Astrocyte (in vitro differentiated cells and primary cell): ENCODE measurements at regions not wholly inside any gene's neighbourhood (a gene's known extent, or its start where the extent isn't known, plus 50 kb on each side); places are given as distances from the start of the nearest gene placed in this dataset.

Source experiments
- DNase-seq: peaks from one replicate; pipeline ENCODE4 v3.0.0-alpha.2; 2010; ENCODE audit warnings: low read depth
- FAIRE-seq: peaks from 2 replicates; lab custom pipeline; 2011; peaks lifted over from hg19 to GRCh38; lab: Jason Lieb, UNC
- H2AFZ ChIP-seq: 2 replicates; pipeline ENCODE4 v1.6.0; 2012; ENCODE audit warnings: low read depth, low read length, inconsistent platforms
- H3K27ac ChIP-seq: 2 replicates; pipeline ENCODE4 v1.5.1; 2011; ENCODE audit warnings: low read depth, low read length, inconsistent platforms
- H3K27me3 ChIP-seq: 2 replicates; pipeline ENCODE4 v1.6.0; 2011; ENCODE audit warnings: low read length, inconsistent platforms; ENCODE audit not compliant: insufficient read depth
- H3K36me3 ChIP-seq: 2 replicates; pipeline ENCODE4 v1.5.1; 2011; ENCODE audit warnings: low read length, inconsistent platforms; ENCODE audit not compliant: insufficient read depth
- H3K4me1 ChIP-seq: 2 replicates; pipeline ENCODE4 v1.5.1; 2011; ENCODE audit warnings: low read length, inconsistent platforms; ENCODE audit not compliant: insufficient read depth
- H3K4me2 ChIP-seq: 2 replicates; pipeline ENCODE4 v1.6.0; 2012; ENCODE audit warnings: low read length, inconsistent platforms
- H3K4me3 ChIP-seq: 2 replicates; pipeline ENCODE4 v1.5.1; 2011; ENCODE audit warnings: low read depth, mild to moderate bottlenecking, low read length, inconsistent platforms; ENCODE audit not compliant: insufficient read depth
- H3K79me2 ChIP-seq: 2 replicates; pipeline ENCODE4 v1.6.0; 2012; ENCODE audit warnings: mild to moderate bottlenecking, low read length, inconsistent platforms; ENCODE audit not compliant: insufficient read depth
- H3K9ac ChIP-seq: 2 replicates; pipeline ENCODE4 v1.6.0; 2012; ENCODE audit warnings: mild to moderate bottlenecking, low read length, inconsistent platforms
- H3K9me3 ChIP-seq: 2 replicates; pipeline ENCODE4 v1.5.1; 2012; ENCODE audit warnings: low read depth, mild to moderate bottlenecking, low read length, inconsistent platforms; ENCODE audit not compliant: insufficient read depth
- H4K20me1 ChIP-seq: 2 replicates; pipeline ENCODE4 v1.6.0; 2012; ENCODE audit warnings: low read length, inconsistent platforms; ENCODE audit not compliant: insufficient read depth
- H3K27ac Mint-ChIP-seq: one replicate; pipeline ENCODE4 v1.8.0; 2021; ENCODE audit warnings: mild to moderate bottlenecking, mixed read lengths; ENCODE audit not compliant: unreplicated experiment
- H3K27me3 Mint-ChIP-seq: one replicate; pipeline ENCODE4 v1.8.0; 2021; ENCODE audit warnings: low read depth, mixed read lengths; ENCODE audit not compliant: unreplicated experiment
- H3K36me3 Mint-ChIP-seq: one replicate; pipeline ENCODE4 v1.8.0; 2021; ENCODE audit warnings: low read depth, mixed read lengths; ENCODE audit not compliant: unreplicated experiment
- H3K4me1 Mint-ChIP-seq: one replicate; pipeline ENCODE4 v1.8.0; 2021; ENCODE audit warnings: low read depth, mixed read lengths; ENCODE audit not compliant: unreplicated experiment
- H3K4me3 Mint-ChIP-seq: one replicate; pipeline ENCODE4 v1.8.0; 2021; ENCODE audit warnings: mild to moderate bottlenecking, moderate library complexity, mixed read lengths; ENCODE audit not compliant: unreplicated experiment
- H3K9me3 Mint-ChIP-seq: one replicate; pipeline ENCODE4 v1.8.0; 2021; ENCODE audit warnings: mild to moderate bottlenecking, mixed read lengths; ENCODE audit not compliant: unreplicated experiment
- EZH2 ChIP-seq: IDR thresholded peaks from 2 replicates; pipeline ENCODE4 v1.6.1; 2012; ENCODE audit warnings: mild to moderate bottlenecking, low read length, inconsistent platforms; ENCODE audit not compliant: insufficient read depth
- TF ChIP-seq, protein P1 (sequence below): IDR thresholded peaks from 2 replicates; pipeline ENCODE4 v1.5.1; 2011; ENCODE audit warnings: low read depth, mild to moderate bottlenecking, inconsistent platforms, low read length, moderate library complexity; ENCODE audit not compliant: insufficient read depth

DNA sequence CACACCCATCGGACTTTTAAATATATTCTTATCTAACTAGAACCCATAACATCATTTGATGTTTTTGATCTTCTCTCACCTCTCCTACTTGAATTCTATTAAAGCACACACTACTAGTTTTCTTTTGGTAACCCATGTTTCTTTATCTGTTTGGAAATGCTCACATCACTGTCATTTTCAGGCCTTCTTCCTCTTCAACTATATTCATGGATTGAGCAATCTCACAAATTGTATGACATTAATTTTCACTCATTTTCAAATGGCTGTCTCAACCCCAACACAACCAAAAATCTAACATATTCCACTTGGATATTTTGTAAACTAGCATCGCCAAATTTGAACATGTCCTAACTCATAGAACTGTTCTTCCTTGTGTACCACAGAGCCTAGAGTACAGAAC is 488.0 kb upstream of the SEMA3A start:
- no peaks in the 10 kb centered on the region for H3K27me3 ChIP-seq
- Mint-ChIP-seq H3K27ac (no peak overlapping the region), H3K36me3 (no peaks in the 10 kb centered on the region), H3K4me1 (peaks cover 1% of the 10 kb centered on the region), H3K4me3 (no peak overlapping the region), H3K27me3 (no peaks in the 10 kb centered on the region), H3K9me3 (no peaks in the 10 kb centered on the region)
- H3K4me2 ChIP-seq, result no peak overlapping the region
- H3K9ac ChIP-seq, result no peak overlapping the region
- FAIRE-seq, result no peak
- DNase-seq, result no peak
- no peaks in the 10 kb centered on the region for H3K79me2 ChIP-seq
- no peak overlapping the region for H3K27ac ChIP-seq
- H3K9me3 ChIP-seq, result no peaks in the 10 kb centered on the region
- H4K20me1 ChIP-seq, result no peaks in the 10 kb centered on the region
- no peaks in the 10 kb centered on the region for H3K4me1 ChIP-seq
- H3K4me3 ChIP-seq, result no peak overlapping the region
- TF ChIP-seq, protein P1, sequence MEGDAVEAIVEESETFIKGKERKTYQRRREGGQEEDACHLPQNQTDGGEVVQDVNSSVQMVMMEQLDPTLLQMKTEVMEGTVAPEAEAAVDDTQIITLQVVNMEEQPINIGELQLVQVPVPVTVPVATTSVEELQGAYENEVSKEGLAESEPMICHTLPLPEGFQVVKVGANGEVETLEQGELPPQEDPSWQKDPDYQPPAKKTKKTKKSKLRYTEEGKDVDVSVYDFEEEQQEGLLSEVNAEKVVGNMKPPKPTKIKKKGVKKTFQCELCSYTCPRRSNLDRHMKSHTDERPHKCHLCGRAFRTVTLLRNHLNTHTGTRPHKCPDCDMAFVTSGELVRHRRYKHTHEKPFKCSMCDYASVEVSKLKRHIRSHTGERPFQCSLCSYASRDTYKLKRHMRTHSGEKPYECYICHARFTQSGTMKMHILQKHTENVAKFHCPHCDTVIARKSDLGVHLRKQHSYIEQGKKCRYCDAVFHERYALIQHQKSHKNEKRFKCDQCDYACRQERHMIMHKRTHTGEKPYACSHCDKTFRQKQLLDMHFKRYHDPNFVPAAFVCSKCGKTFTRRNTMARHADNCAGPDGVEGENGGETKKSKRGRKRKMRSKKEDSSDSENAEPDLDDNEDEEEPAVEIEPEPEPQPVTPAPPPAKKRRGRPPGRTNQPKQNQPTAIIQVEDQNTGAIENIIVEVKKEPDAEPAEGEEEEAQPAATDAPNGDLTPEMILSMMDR, result no peak
- TF ChIP-seq EZH2, result no peak
- H3K36me3 ChIP-seq, result no peaks in the 10 kb centered on the region
- H2AFZ ChIP-seq, result no peak overlapping the region

DNA sequence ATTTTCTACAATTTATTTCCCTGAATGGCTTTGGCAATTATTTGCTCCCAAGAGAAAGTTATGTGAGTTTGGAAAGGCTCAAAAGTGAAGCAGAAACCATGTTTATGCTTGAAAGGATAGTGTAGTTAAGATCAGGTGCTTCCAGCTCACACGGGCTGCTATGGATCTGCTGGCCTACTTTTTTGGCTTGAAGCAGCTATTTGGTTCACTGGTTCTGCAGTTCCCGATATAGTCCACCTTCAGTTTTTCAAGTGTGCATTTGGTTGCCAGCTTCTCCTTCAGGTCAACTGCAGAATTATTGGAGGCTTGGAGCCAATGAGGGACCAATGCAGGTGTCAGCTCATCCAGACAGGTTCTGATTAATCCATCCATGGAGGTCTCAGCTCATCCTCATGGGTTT is 484.3 kb upstream of the SEMA3A start:
- H3K36me3 ChIP-seq, result no peaks in the 10 kb centered on the region
- Mint-ChIP-seq H3K36me3 (no peaks in the 10 kb centered on the region), H3K4me1 (no peaks in the 10 kb centered on the region), H3K27ac (no peak overlapping the region), H3K27me3 (no peaks in the 10 kb centered on the region), H3K9me3 (no peaks in the 10 kb centered on the region), H3K4me3 (no peak overlapping the region)
- H3K9ac ChIP-seq, result no peak overlapping the region
- no peak overlapping the region for H2AFZ ChIP-seq
- no peak overlapping the region for H3K27ac ChIP-seq
- peaks cover 3% of the 10 kb centered on the region for H3K4me1 ChIP-seq
- DNase-seq (no peak), FAIRE-seq (no peak)
- H3K27me3 ChIP-seq, result no peaks in the 10 kb centered on the region
- H4K20me1 ChIP-seq, result no peaks in the 10 kb centered on the region
- no peak for TF ChIP-seq EZH2
- TF ChIP-seq, protein P1, result no peak
- H3K9me3 ChIP-seq, result no peaks in the 10 kb centered on the region
- H3K4me2 ChIP-seq, result no peak overlapping the region
- H3K4me3 ChIP-seq, result no peak overlapping the region
- H3K79me2 ChIP-seq, result no peaks in the 10 kb centered on the region

DNA sequence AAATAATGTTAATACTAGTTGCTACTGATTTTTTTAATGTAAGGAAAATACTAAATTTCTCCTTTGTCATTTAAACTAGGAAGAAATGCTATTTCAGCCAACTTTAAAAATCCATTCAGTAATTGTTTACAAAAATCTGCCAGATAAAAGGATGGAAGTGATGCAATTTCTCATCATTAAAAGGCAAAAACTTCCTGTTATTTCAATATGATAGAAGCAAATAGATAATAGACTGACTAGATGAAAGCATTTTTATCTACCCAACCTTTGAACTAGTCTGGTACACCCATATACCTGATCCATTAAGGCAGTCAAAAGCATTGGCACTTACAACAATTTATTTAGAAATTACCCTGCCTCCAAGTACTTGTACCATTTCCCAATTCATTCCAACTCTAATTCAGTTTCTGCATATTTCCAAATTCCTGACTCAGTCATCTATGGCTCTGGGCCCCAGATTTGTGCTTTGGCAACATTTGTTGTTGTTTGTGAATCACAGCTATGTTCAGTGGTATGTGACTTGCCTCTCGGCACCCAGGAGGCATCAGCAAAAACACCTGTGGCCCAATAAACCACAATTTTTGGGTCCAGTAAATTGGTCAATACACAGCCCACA is 482.6 kb upstream of the SEMA3A start:
- Mint-ChIP-seq H3K4me3 (no peak overlapping the region), H3K4me1 (no peaks in the 10 kb centered on the region), H3K36me3 (no peaks in the 10 kb centered on the region), H3K27me3 (no peaks in the 10 kb centered on the region), H3K9me3 (no peaks in the 10 kb centered on the region), H3K27ac (no peak overlapping the region)
- peaks cover 3% of the 10 kb centered on the region for H3K4me1 ChIP-seq
- H3K36me3 ChIP-seq, result no peaks in the 10 kb centered on the region
- no peak overlapping the region for H3K9ac ChIP-seq
- no peak for FAIRE-seq
- H3K9me3 ChIP-seq, result no peaks in the 10 kb centered on the region
- no peaks in the 10 kb centered on the region for H4K20me1 ChIP-seq
- no peak overlapping the region for H2AFZ ChIP-seq
- no peak for DNase-seq
- H3K4me2 ChIP-seq, result no peak overlapping the region
- H3K27ac ChIP-seq, result no peak overlapping the region
- no peaks in the 10 kb centered on the region for H3K79me2 ChIP-seq
- H3K4me3 ChIP-seq, result no peak overlapping the region
- TF ChIP-seq, protein P1, result no peak
- no peak for TF ChIP-seq EZH2
- no peaks in the 10 kb centered on the region for H3K27me3 ChIP-seq
